Cardiac muscle cell (in vitro differentiated cells and primary cell): ENCODE measurements at regions not wholly inside any gene's neighbourhood (a gene's known extent, or its start where the extent isn't known, plus 50 kb on each side); places are given as distances from the start of the nearest gene placed in this dataset.

Source experiments
- DNase-seq, 2 donors: peaks; one replicate each; pipeline versions ENCODE4 v3.0.0 to v3.0.0-alpha.2; 2010 to 2017; ENCODE audit warnings: low read depth in 1 of 2, low spot score in 1 of 2
- H3K27ac ChIP-seq: fragments of 200-600 bp; sonication (generic); 2 replicates; pipeline ENCODE4 v1.5.1; 2016
- H3K27me3 ChIP-seq: fragments of 200-600 bp; sonication (generic); 2 replicates; pipeline ENCODE4 v1.6.0; 2016; ENCODE audit warnings: control low read depth
- H3K36me3 ChIP-seq: fragments of 200-600 bp; sonication (generic); 2 replicates; pipeline ENCODE4 v1.5.1; 2016; ENCODE audit warnings: control low read depth
- H3K4me1 ChIP-seq: fragments of 200-600 bp; sonication (generic); 2 replicates; pipeline ENCODE4 v1.8.1; 2017; ENCODE audit warnings: low read depth, mild to moderate bottlenecking, mixed run types
- H3K4me3 ChIP-seq: fragments of 200-600 bp; sonication (generic); 2 replicates; pipeline ENCODE4 v1.5.1; 2016; ENCODE audit warnings: mild to moderate bottlenecking
- H3K9me3 ChIP-seq: fragments of 200-600 bp; sonication (generic); 2 replicates; pipeline ENCODE4 v1.5.1; 2017; ENCODE audit warnings: low read depth, mild to moderate bottlenecking, control low read depth
- TF ChIP-seq, protein P1 (sequence below): IDR thresholded peaks from 2 replicates; pipeline ENCODE4 v1.5.1; 2012; ENCODE audit warnings: low read depth, mild to moderate bottlenecking, low read length

DNA sequence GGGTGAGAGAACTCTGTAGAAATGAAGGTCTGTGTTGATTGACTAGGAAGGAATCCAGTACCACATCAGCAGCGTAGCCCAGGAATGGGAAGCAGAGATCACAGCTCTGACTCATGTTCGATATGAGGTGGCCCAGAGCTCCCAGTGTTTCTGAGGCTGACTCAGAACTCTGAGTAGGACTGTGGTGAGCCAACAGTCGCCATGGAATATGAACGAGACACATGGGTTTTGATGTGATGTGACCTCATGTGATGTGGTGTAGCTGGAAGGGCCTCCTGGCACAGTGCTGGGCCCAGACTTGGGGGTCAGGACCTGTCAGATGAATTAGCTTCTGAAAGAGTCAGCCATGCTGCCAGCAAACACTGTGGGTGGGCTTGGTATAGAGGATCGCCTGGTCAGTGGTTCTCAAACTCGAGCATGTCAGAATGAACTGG, 237.0 kb downstream of the MRPL39 start:
- Histone ChIP-seq H3K27ac (no peak overlapping the region), H3K4me1 (no peaks in the 10 kb centered on the region), H3K27me3 (no peaks in the 10 kb centered on the region), H3K9me3 (no peaks in the 10 kb centered on the region), H3K4me3 (no peak overlapping the region), H3K36me3 (no peaks in the 10 kb centered on the region)
- TF ChIP-seq, protein P1, sequence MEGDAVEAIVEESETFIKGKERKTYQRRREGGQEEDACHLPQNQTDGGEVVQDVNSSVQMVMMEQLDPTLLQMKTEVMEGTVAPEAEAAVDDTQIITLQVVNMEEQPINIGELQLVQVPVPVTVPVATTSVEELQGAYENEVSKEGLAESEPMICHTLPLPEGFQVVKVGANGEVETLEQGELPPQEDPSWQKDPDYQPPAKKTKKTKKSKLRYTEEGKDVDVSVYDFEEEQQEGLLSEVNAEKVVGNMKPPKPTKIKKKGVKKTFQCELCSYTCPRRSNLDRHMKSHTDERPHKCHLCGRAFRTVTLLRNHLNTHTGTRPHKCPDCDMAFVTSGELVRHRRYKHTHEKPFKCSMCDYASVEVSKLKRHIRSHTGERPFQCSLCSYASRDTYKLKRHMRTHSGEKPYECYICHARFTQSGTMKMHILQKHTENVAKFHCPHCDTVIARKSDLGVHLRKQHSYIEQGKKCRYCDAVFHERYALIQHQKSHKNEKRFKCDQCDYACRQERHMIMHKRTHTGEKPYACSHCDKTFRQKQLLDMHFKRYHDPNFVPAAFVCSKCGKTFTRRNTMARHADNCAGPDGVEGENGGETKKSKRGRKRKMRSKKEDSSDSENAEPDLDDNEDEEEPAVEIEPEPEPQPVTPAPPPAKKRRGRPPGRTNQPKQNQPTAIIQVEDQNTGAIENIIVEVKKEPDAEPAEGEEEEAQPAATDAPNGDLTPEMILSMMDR: no peak
- peak in 1 of 2 donors; percentile 83 for DNase-seq

DNA sequence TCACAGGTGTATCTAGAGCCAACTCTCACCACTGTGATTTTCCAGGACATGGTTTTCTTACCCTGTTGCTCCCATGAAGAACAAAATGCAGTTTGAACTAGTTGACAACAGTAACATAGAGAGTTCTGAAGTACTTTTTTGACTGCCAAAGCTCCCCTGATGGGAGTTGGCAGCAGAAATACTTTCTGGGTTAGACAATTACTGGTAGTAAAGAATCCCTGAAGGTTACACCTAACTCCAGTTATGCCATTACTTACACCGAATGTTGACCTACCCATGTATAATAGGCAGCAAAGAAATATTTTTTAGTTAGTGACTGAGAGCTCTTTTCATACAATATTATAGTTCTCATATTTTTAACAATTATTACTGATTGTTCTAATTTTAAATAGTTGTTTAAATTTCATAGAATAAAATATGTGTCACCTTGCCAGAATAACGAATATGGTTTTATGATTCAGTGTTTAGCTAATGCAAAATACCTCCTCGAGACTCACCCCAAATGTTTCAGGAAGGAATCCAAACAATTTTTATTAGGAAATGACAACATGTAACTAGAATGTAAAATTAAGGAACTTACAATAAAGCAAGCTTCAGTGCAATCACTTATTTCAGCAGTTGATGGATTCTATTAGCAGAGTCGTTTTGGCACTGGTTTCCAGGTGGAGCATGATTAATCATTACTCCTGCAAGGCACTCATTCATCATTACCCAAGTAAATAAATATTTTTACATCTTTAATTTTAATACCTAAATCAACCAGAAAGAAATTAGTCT, 237.6 kb downstream of the MRPL39 start:
- H3K9me3 ChIP-seq: no peaks in the 10 kb centered on the region
- DNase-seq: peak in 1 of 2 donors; percentile 29
- TF ChIP-seq, protein P1: no peak
- H3K4me1 ChIP-seq: no peaks in the 10 kb centered on the region
- H3K27ac ChIP-seq: no peak overlapping the region
- no peaks in the 10 kb centered on the region for H3K27me3 ChIP-seq
- no peaks in the 10 kb centered on the region for H3K36me3 ChIP-seq
- no peak overlapping the region for H3K4me3 ChIP-seq

DNA sequence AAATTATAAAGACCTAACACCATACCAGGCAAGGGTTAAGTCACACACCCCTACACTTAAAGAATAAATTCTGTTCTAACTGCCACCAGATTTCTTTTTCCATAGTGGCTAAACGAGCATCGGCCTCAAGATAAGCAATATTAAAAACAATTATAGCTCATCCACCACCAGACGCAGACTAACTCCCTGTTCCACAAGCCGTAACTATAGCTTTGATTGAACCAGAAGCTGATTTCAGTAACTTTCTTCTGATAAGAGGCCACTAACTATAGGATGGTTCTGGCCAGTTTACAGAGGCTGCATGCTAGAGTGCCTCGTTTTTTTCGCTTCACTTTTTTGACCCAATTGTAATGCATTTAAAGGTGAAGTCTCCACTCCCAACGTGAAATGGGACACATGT, 238.8 kb downstream of the MRPL39 start:
- Histone ChIP-seq H3K36me3 (no peaks in the 10 kb centered on the region), H3K4me1 (no peaks in the 10 kb centered on the region), H3K4me3 (no peak overlapping the region), H3K27me3 (no peaks in the 10 kb centered on the region), H3K27ac (no peak overlapping the region), H3K9me3 (no peaks in the 10 kb centered on the region)
- TF ChIP-seq, protein P1: no peak
- no peak for DNase-seq

DNA sequence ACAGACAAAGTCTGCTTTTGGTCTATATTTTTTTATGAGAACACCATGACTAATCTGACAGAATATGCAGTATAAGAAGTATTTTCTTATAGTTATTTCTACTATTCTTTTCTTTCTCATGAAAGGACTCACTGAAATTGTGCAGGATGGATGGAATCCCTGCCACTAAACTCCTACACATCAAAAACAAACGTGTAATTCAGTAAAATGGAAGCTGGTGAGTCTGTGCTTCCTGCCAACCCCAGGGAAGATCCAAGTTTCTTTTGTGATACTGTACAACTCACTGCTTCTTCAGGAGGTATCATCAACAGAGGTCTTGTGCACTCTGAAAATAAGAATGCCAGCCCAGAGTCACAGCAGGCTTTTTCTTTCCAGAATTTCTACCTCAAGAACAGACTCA, 241.2 kb downstream of the MRPL39 start:
- Histone ChIP-seq H3K9me3 (no peaks in the 10 kb centered on the region), H3K4me1 (no peaks in the 10 kb centered on the region), H3K36me3 (no peaks in the 10 kb centered on the region), H3K4me3 (no peak overlapping the region), H3K27me3 (no peaks in the 10 kb centered on the region), H3K27ac (no peak overlapping the region)
- no peak for DNase-seq
- TF ChIP-seq, protein P1: no peak

DNA sequence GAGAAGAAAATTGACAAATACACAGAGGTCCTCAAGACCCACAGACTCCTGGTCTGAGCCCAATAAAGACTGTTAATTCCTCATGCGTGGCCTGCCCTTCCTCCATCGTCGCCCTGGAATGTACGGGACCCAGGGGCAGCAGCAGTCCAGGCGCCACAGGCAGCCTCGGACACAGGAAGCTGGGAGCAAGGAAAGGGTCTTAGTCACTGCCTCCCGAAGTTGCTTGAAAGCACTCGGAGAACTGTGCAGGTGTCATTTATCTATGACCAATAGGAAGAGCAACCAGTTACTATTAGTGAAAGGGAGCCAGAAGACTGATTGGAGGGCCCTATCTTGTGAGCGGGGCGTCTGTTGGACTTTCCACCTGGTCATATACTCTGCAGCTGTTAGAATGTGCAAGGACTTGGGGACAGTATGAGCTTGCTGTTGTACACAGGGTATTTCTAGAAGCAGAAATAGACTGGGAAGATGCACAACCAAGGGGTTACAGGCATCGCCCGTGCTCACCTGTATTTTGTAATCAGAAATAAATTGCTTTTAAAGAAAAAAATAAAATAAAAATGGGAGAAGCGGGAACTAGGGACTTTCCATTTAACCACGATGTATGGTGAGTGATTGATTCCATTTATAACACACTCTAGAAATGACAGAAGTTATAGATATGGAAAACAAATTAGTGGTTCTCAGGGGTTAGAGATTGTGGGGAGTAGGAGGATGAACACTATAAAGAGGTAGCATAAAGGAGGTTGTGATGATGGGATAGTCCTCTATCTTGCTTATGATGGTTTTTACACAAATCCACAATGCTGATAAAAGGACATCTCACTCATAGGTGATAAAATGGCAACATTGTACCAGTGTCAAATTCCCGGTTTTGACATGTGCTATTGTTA, 244.7 kb downstream of the MRPL39 start:
- Histone ChIP-seq H3K27ac (no peak overlapping the region), H3K4me3 (no peak overlapping the region), H3K4me1 (no peaks in the 10 kb centered on the region), H3K27me3 (no peaks in the 10 kb centered on the region), H3K36me3 (no peaks in the 10 kb centered on the region), H3K9me3 (no peaks in the 10 kb centered on the region)
- DNase-seq: no peak
- TF ChIP-seq, protein P1: no peak
